Liver (tissue), 8 donors: ENCODE measurements at regions not wholly inside any gene's neighbourhood (a gene's known extent, or its start where the extent isn't known, plus 50 kb on each side); places are given as distances from the start of the nearest gene placed in this dataset.

Experiments
- DNase-seq: peaks from one replicate; pipeline ENCODE4 v3.0.0-alpha.2; 2017; ENCODE audit warnings: low spot score
- H3K27ac ChIP-seq, 2 donors: one replicate each; pipeline ENCODE4 v1.7.0; 2013; ENCODE audit warnings: inconsistent platforms in 2 of 2, low read length in 2 of 2, control low read depth in 1 of 2, low read depth in 1 of 2, mild to moderate bottlenecking in 1 of 2
- H3K27me3 ChIP-seq, 4 donors: one replicate each; pipeline versions ENCODE4 v1.6.1 to v1.7.0; 2013; ENCODE audit warnings: low read length in 3 of 4, inconsistent platforms in 1 of 4, mild to moderate bottlenecking in 1 of 4, moderate library complexity in 1 of 4; ENCODE audit not compliant: control insufficient read depth in 4 of 4, insufficient read depth in 4 of 4
- H3K36me3 ChIP-seq, 4 donors: one replicate each; pipeline versions ENCODE4 v1.6.1 to v1.7.0; 2013; ENCODE audit warnings: low read length in 3 of 4, mild to moderate bottlenecking in 3 of 4, low read depth in 1 of 4, moderate library complexity in 1 of 4; ENCODE audit not compliant: control insufficient read depth in 4 of 4, insufficient read depth in 3 of 4
- H3K4me1 ChIP-seq, 4 donors: one replicate each; pipeline versions ENCODE4 v1.6.1 to v1.7.0; 2013; ENCODE audit warnings: low read length in 3 of 4, mild to moderate bottlenecking in 3 of 4, moderate library complexity in 1 of 4; ENCODE audit not compliant: control insufficient read depth in 4 of 4, insufficient read depth in 4 of 4
- H3K4me3 ChIP-seq, 3 donors: one replicate each; pipeline versions ENCODE4 v1.6.1 to v1.7.0; 2013; ENCODE audit warnings: low read length in 3 of 3, control low read depth in 1 of 3, low read depth in 1 of 3, mild to moderate bottlenecking in 1 of 3
- H3K9ac ChIP-seq, 2 donors: one replicate each; pipeline ENCODE4 v1.7.0; 2013; ENCODE audit warnings: low read length in 2 of 2, mild to moderate bottlenecking in 2 of 2, moderate library complexity in 2 of 2, control low read depth in 1 of 2, low read depth in 1 of 2
- H3K9me3 ChIP-seq, 4 donors: one replicate each; pipeline versions ENCODE4 v1.6.1 to v1.7.0; 2013; ENCODE audit warnings: low read length in 3 of 4; ENCODE audit not compliant: control insufficient read depth in 4 of 4
- ATF3 ChIP-seq: IDR thresholded peaks from 2 replicates; pipeline ENCODE4 v1.6.1; 2016; ENCODE audit warnings: antibody characterized with exemption
- CTCF ChIP-seq: fragments of 150-350 bp; IDR thresholded peaks from 2 replicates; pipeline ENCODE4 v1.5.1; 2017; ENCODE audit warnings: improper control_type of control experiment, low read depth, low read length; ENCODE audit not compliant: missing input control
- EGR1 ChIP-seq, 2 donors: IDR thresholded peaks; 2 replicates each; pipeline ENCODE4 v1.6.1; 2016 to 2018; ENCODE audit warnings: antibody characterized with exemption in 2 of 2, low read depth in 2 of 2
- FOXA1 ChIP-seq: IDR thresholded peaks from 2 replicates; pipeline ENCODE4 v1.6.1; 2016; ENCODE audit warnings: antibody characterized with exemption
- FOXA2 ChIP-seq: IDR thresholded peaks from 2 replicates; pipeline ENCODE4 v1.6.1; 2016; ENCODE audit warnings: antibody characterized with exemption
- GABPA ChIP-seq, 2 donors: IDR thresholded peaks in 1 of 2; conservative IDR thresholded peaks in 1 of 2; 2 replicates each; pipeline ENCODE4 v1.6.1; 2016; ENCODE audit warnings: antibody characterized with exemption in 2 of 2, mild to moderate bottlenecking in 1 of 2, moderate library complexity in 1 of 2
- HNF4A ChIP-seq, 2 donors: conservative IDR thresholded peaks; 2 replicates each; pipeline ENCODE4 v1.6.1; 2016; ENCODE audit warnings: antibody characterized with exemption in 2 of 2, mild to moderate bottlenecking in 2 of 2
- HNF4G ChIP-seq: IDR thresholded peaks from 2 replicates; pipeline ENCODE4 v1.6.1; 2016; ENCODE audit warnings: antibody characterized with exemption
- JUND ChIP-seq, 2 donors: IDR thresholded peaks; 2 replicates each; pipeline ENCODE4 v1.6.1; 2016; ENCODE audit warnings: antibody characterized with exemption in 2 of 2
- MAX ChIP-seq: IDR thresholded peaks from 2 replicates; pipeline ENCODE4 v1.6.1; 2016; ENCODE audit warnings: antibody characterized with exemption
- NR2F2 ChIP-seq: IDR thresholded peaks from 2 replicates; pipeline ENCODE4 v1.6.1; 2016; ENCODE audit warnings: antibody characterized with exemption
- RAD21 ChIP-seq, 2 donors: IDR thresholded peaks; 2 replicates each; pipeline ENCODE4 v1.6.1; 2016; ENCODE audit warnings: antibody characterized with exemption in 2 of 2, mild to moderate bottlenecking in 2 of 2
- REST ChIP-seq: IDR thresholded peaks from 2 replicates; pipeline ENCODE4 v1.6.1; 2016; ENCODE audit warnings: antibody characterized with exemption, mild to moderate bottlenecking
- RXRA ChIP-seq, 2 donors: IDR thresholded peaks; 2 replicates each; pipeline ENCODE4 v1.6.1; 2017 to 2018; ENCODE audit warnings: antibody characterized with exemption in 2 of 2, mild to moderate bottlenecking in 1 of 2
- TAF1 ChIP-seq: conservative IDR thresholded peaks from 2 replicates; pipeline ENCODE4 v1.6.1; 2016; ENCODE audit warnings: antibody characterized with exemption, mild to moderate bottlenecking
- YY1 ChIP-seq: IDR thresholded peaks from 2 replicates; pipeline ENCODE4 v1.6.1; 2016; ENCODE audit warnings: antibody characterized with exemption, mild to moderate bottlenecking
- ZBTB33 ChIP-seq: IDR thresholded peaks from 2 replicates; pipeline ENCODE4 v1.6.1; 2016; ENCODE audit warnings: antibody characterized with exemption
- WGBS: extraction: QIAGEN DNeasy Blood & Tissue Kit; methylation state at CpG from one replicate; pipeline ENCODE4 v1.1.7; 2013; 5-methylcytosine and 5-hydroxymethylcytosine counted together
- donor health status: healthy.
- donor health status: healthy.
- donor health status: healthy.
- donor health status: healthy.
- donor health status: healthy.

GRCh38 chr14:53541411-53541810 lies 388.3 kb upstream of the DDHD1 start:
- no peak overlapping the region for H3K27ac ChIP-seq
- no peaks in the 10 kb centered on the region for H3K27me3 ChIP-seq
- TF ChIP-seq HNF4G (no peak), REST (no peak), YY1 (no peak), HNF4A (conservative IDR thresholded peaks at IDR 0.05) (no peak), JUND (IDR thresholded peaks at IDR 0.05) (no peak), RXRA (IDR thresholded peaks at IDR 0.05) (no peak), NR2F2 (no peak), EGR1 (IDR thresholded peaks at IDR 0.05; ENCODE audit: low read depth in 2 of 2) (no peak), FOXA1 (no peak), ATF3 (no peak), MAX (no peak), FOXA2 (no peak), RAD21 (IDR thresholded peaks at IDR 0.05) (no peak), CTCF (no peak), TAF1 (no peak), ZBTB33 (no peak)
- H3K4me3 ChIP-seq, result no peak overlapping the region
- H3K9me3 ChIP-seq, result no peaks in the 10 kb centered on the region
- no peaks in the 10 kb centered on the region for H3K4me1 ChIP-seq
- no peaks in the 10 kb centered on the region for H3K36me3 ChIP-seq
- H3K9ac ChIP-seq, result no peak overlapping the region
- no peak for DNase-seq

GRCh38 chr14:53539489-53540126 lies 386.5 kb upstream of the DDHD1 start:
- no peak overlapping the region for H3K9ac ChIP-seq
- TF ChIP-seq GABPA (IDR thresholded peaks at IDR 0.05 in 1 of 2, conservative IDR thresholded peaks at IDR 0.05 in 1 of 2), result no peak
- peak; percentile 94 to 97 for TF ChIP-seq RAD21 (IDR thresholded peaks at IDR 0.05)
- TF ChIP-seq CTCF, result peak; percentile 87
- no peaks in the 10 kb centered on the region for H3K27me3 ChIP-seq
- 28% methylated on average over 5 of the region's 5 CpGs for WGBS
- H3K27ac ChIP-seq, result no peak overlapping the region
- no peak overlapping the region for H3K4me3 ChIP-seq
- H3K9me3 ChIP-seq, result no peaks in the 10 kb centered on the region
- peak; percentile 68 for DNase-seq
- no peaks in the 10 kb centered on the region for H3K36me3 ChIP-seq
- no peaks in the 10 kb centered on the region for H3K4me1 ChIP-seq
